ENCODE measurements at regions not wholly inside any gene's neighbourhood (a gene's known extent, or its start where the extent isn't known, plus 50 kb on each side); places are given as distances from the start of the nearest gene placed in this dataset.
"Not testable (repeated sequence)": the region's sequence is repeated elsewhere in the genome, so short reads cannot be mapped to it uniquely, and the experiment has no call there.

DNA sequence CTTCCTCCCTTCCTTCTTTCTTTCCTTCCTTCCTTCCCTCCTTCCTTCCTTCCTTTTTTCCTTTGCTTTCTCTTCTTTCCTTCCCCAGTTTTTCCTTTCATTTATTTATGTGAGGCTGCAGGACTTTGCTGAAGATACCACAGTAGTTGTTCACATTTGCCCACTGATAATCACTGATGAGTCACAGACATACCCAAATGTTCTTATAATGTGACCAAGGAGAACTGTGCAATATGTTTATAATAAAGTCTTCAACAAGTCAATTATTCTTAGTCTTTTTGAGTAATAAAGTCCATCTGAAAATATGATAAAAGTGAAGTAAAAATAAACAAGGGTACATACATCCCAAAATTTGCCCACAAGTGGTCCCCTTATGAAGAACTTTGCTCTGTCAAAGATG is 159.7 kb downstream of the GNAI1 start:
- no peak overlapping the region for H3K27ac ChIP-seq
- no peak for TF ChIP-seq ZFX (IDR thresholded peaks at IDR 0.05)
- TF ChIP-seq, protein P1, sequence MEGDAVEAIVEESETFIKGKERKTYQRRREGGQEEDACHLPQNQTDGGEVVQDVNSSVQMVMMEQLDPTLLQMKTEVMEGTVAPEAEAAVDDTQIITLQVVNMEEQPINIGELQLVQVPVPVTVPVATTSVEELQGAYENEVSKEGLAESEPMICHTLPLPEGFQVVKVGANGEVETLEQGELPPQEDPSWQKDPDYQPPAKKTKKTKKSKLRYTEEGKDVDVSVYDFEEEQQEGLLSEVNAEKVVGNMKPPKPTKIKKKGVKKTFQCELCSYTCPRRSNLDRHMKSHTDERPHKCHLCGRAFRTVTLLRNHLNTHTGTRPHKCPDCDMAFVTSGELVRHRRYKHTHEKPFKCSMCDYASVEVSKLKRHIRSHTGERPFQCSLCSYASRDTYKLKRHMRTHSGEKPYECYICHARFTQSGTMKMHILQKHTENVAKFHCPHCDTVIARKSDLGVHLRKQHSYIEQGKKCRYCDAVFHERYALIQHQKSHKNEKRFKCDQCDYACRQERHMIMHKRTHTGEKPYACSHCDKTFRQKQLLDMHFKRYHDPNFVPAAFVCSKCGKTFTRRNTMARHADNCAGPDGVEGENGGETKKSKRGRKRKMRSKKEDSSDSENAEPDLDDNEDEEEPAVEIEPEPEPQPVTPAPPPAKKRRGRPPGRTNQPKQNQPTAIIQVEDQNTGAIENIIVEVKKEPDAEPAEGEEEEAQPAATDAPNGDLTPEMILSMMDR (conservative IDR thresholded peaks at IDR 0.05): no peak

DNA sequence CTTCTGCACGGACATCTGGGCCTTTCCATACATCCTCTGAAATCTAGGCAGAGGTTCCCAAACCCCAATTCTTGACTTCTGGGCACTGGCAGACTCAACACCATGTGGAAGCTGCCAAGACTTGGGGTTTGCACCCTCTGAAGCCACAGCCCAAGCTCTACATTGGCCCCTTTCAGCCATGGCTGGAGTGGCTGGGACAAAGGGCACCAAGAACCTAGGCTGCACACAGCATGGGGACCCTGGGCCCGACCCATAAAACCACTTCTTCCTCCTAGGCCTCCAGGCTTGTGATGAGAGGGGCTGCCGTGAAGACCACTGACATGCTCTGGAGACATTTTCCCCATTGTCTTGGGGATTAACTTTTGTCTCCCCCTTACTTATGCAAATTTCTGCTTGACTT is 158.0 kb downstream of the GNAI1 start:
- not testable (repeated sequence) for H3K27ac ChIP-seq

DNA sequence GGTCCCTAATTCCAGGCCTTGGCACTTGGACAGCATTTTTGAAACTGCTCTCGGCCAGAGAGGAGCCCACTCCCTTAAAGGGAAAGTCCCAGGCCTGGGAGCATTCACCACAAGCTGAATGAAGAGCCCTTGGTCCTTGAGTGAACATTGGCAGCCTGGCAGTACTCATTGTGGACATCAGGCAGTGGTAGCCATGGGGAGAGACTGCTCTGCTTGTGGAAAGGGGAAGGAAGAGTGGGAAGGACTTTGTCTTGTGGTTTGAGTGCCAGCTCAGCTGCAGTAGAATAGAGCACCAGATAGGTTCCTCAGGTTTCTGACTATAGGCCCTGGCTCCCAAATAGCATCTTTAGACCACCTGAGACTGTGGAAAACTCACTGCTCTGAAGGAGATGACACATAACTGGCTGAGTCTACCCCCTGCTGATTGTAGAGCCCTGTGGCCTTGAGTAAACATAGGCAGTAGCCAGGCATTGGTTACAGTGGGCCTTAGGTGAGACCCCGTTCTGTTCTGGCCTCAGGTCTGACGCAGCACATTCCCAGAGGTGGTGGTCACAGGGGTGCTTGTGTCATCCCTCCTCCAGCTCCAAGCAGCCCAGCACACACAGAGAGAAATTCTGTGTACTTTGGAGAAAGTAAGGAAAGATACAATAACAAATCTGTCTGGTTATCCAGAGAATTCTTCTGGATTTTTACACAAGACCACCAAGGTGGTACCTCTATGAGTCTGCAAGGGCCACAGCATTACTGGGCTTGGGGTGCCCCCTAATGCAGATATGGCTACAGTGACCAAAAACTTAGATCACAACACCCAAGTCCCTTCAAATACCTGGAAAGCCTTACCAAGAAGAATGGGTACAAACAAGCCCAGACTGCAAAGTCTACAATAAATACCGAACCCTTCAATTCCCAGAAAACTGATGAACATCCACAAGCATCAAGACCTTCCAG is 153.8 kb downstream of the GNAI1 start:
- no peak overlapping the region for H3K27ac ChIP-seq
- TF ChIP-seq, protein P1 (conservative IDR thresholded peaks at IDR 0.05): no peak; the same call in 1 of the 2 replicates
- no peak for TF ChIP-seq ZFX (IDR thresholded peaks at IDR 0.05)

DNA sequence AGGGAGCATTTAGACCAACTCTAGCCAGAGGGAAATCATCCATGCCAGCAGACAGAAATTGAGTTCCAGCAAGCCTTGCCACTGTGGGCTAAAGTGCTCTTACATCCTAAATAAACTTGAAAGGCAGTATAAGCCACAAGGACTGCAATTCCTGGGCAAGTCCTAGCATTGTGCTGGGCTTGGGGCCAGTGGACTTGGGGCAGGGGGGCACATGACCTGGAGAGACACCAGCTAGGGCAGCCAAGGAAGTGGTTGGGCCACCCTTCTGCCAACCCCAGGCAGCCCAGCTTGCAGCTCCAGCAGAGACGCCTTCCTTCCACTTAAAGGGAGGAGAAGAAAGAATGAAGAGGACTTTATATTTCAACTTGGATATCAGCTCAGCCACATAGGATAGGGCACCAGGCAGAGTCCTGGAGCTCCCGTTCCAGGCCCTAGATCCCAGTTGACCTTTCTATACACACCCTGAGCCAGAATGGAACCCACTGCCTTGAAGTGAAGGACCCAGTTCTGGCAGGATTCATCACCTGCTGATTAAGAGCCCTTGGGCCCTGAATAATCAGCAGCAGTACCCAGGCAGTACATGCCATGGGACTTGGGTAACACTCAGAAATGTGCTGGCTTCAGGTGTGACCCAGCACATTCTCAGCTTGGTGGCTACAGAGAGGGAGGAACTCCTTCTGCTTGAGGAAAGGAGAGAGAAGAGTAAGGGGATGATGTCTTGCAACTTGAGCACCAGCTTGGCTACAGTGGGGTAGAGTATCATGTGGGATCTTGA is 153.0 kb downstream of the GNAI1 start:
- no peak overlapping the region for H3K27ac ChIP-seq
- TF ChIP-seq ZFX (IDR thresholded peaks at IDR 0.05): no peak
- TF ChIP-seq, protein P1 (conservative IDR thresholded peaks at IDR 0.05): no peak

DNA sequence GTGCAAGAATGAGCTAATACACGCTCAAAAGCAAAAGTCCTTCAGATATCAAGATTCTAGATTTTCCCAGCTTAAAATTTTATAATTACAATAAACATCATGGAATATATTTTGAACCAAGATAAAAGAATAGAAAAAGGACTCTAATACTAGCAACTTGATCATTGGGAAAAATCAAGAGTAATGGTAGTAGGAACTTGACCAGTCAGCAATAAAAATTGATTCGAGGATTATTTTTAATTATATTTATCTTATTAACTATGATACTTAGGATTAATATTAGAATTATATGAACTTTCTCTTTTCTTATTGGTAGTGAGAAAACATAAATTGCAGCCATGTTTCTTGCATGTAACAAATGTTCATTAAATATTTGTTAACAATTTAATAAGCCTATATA is 152.0 kb downstream of the GNAI1 start:
- H3K27ac ChIP-seq: no peak overlapping the region
- TF ChIP-seq, protein P1 (conservative IDR thresholded peaks at IDR 0.05): no peak
- no peak for TF ChIP-seq ZFX (IDR thresholded peaks at IDR 0.05)

DNA sequence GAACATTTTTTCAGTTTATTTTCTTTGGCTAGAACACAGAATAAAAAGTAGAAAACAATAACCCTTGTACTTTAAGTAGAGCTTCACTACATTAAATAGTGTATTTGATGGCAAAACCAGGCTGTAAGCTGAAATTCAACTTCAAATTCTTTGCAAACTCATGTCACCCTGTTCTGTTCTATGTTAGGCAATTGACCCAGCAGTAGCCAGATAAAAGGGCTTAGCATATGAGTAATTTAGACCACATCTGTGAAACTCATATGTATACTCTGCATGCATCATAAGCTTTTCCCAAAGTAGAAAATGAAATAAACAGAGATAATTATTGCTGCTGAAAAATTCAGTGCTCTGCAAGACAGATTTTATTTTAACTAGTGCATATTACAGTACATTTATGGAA is 150.2 kb downstream of the GNAI1 start:
- no peak overlapping the region for H3K27ac ChIP-seq
- no peak for TF ChIP-seq ZFX (IDR thresholded peaks at IDR 0.05)
- TF ChIP-seq, protein P1 (conservative IDR thresholded peaks at IDR 0.05): no peak

DNA sequence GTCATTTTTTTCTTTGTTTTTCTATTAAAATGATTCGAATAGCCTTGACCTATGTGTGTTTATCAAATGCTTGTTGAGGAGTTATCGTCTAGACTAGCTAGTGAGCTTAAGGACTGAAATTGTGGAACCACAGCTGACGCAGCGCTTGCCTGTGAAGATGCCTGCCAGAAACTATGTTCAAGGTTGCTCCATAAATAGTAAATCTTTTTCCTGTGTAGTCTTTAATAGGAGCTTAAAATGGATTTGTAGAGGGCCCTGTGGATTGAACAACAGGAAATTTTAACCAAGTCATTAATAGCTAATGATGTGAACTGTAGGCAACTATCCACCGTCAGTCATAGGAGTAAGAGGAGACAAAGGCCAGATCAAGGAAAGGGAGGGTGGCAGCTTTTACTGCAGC is 145.1 kb downstream of the GNAI1 start:
- no peak overlapping the region for H3K27ac ChIP-seq
- TF ChIP-seq, protein P1 (conservative IDR thresholded peaks at IDR 0.05): no peak
- no peak for TF ChIP-seq ZFX (IDR thresholded peaks at IDR 0.05)
